ENCODE measurements at regions not wholly inside any gene's neighbourhood (a gene's known extent, or its start where the extent isn't known, plus 50 kb on each side); places are given as distances from the start of the nearest gene placed in this dataset.

DNA sequence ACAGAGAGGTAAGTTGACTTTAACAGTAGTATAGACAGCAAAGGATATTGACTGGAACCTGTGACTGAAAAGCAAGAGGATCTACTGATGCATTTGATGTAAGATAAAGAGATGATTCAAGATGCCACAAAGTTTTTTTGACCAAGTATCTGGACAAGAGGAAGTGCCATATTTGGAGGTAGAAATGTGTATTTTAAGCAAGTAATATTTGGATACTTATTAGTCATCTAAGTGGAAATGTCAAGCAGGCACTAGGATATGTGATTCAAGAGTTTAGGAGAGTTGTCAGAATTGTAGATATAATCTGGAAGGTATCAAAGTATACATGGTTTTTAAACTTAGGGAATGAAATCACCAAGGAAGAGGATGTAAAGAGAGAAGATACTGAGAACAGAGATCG is 686.1 kb upstream of the CHD1 start:
- no peaks in the 10 kb centered on the region for H3K36me3 Mint-ChIP-seq (ENCODE audit: insufficient read depth in 1 of 3, low read depth in 3 of 3)
- no peaks in the 10 kb centered on the region for H3K27me3 Mint-ChIP-seq (ENCODE audit: low read depth)
- WGBS (ENCODE audit: extremely low coverage, insufficient read length, low lambda C conversion rate) = no CpG with 5 or more reads among the region's 1 CpG
- H4K20me1 ChIP-seq (ENCODE audit: control insufficient read depth, insufficient read depth, insufficient read length) = no peaks in the 10 kb centered on the region
- no peak for TF ChIP-seq CTCF (conservative IDR thresholded peaks at IDR 0.05)
- no peak overlapping the region for H3K4me3 Mint-ChIP-seq
- no peak overlapping the region for H3K18ac ChIP-seq (ENCODE audit: insufficient read length, low read depth, low read length)
- H3K4me2 ChIP-seq (ENCODE audit: insufficient read depth, insufficient read length, low read length) = no peak overlapping the region
- no peak overlapping the region for H3K23ac ChIP-seq (ENCODE audit: insufficient read length, low read depth, low read length)
- no peak overlapping the region for H3K14ac ChIP-seq (ENCODE audit: insufficient read depth, low read length)
- no peak overlapping the region for H2BK20ac ChIP-seq (ENCODE audit: low read depth, low read length, poor library complexity, severe bottlenecking)
- no peak for DNase-seq
- H3K27ac Mint-ChIP-seq = no peak overlapping the region
- H2BK120ac ChIP-seq (ENCODE audit: low read depth, low read length, poor library complexity, severe bottlenecking) = no peak overlapping the region
- H3K4me1 ChIP-seq (ENCODE audit: insufficient read depth, low read length) = no peaks in the 10 kb centered on the region
- H3K4me1 Mint-ChIP-seq = no peaks in the 10 kb centered on the region
- no peak overlapping the region for H2BK12ac ChIP-seq (ENCODE audit: insufficient read length, low read depth, low read length)
- H3K9me3 Mint-ChIP-seq = no peaks in the 10 kb centered on the region
- no peak overlapping the region for H3K9ac ChIP-seq (ENCODE audit: extremely low read depth, insufficient read length, low read length)
- H4K8ac ChIP-seq (replicated peaks; ENCODE audit: insufficient read length, low read depth, low read length) = no peak overlapping the region
- no peaks in the 10 kb centered on the region for H3K79me1 ChIP-seq (ENCODE audit: insufficient read depth, low read depth, low read length, poor library complexity, severe bottlenecking)
- H2BK15ac ChIP-seq (ENCODE audit: low read depth, low read length) = no peak overlapping the region
- H3K4ac ChIP-seq (ENCODE audit: low read depth, low read length) = no peak overlapping the region
- H4K5ac ChIP-seq (ENCODE audit: insufficient read length, low read depth, low read length) = no peak overlapping the region
- no peak overlapping the region for H3K27ac ChIP-seq (ENCODE audit: insufficient read length, low read depth, low read length)
- H3T11ph ChIP-seq (ENCODE audit: low read length) = no peak overlapping the region
- H3K23me2 ChIP-seq (ENCODE audit: insufficient read length, low read depth, low read length, poor library complexity, severe bottlenecking) = no peaks in the 10 kb centered on the region
- no peak overlapping the region for H2BK5ac ChIP-seq (ENCODE audit: insufficient read length, low read length)
- H3K79me2 ChIP-seq (ENCODE audit: insufficient read depth, low read length) = no peaks in the 10 kb centered on the region
- no peak overlapping the region for H4K91ac ChIP-seq (ENCODE audit: insufficient read length, low read depth, low read length)
- H2AFZ ChIP-seq (ENCODE audit: low read length) = no peak overlapping the region
- no peaks in the 10 kb centered on the region for H3K27me3 ChIP-seq (ENCODE audit: insufficient read depth, low read length)
- no peak overlapping the region for H3K56ac ChIP-seq (ENCODE audit: insufficient read length, low read depth, low read length)
- H2AK5ac ChIP-seq (ENCODE audit: insufficient read length, low read length) = no peak overlapping the region
- H3K9me3 ChIP-seq (ENCODE audit: control insufficient read depth, low read depth, low read length) = no peaks in the 10 kb centered on the region
